Cardiac fibroblast (primary cell): ENCODE measurements at regions not wholly inside any gene's neighbourhood (a gene's known extent, or its start where the extent isn't known, plus 50 kb on each side); places are given as distances from the start of the nearest gene placed in this dataset.

Source experiments
- DNase-seq, 2 donors: peaks; one replicate each; pipeline versions ENCODE4 v3.0.0 to v3.0.0-alpha.2; 2010; ENCODE audit warnings: low read depth in 2 of 2
- H3K4me3 ChIP-seq, 2 donors: replicated peaks in 1 of 2; 1 replicate in 1 of 2; 2 replicates in 1 of 2; pipeline ENCODE4 v1.5.1; 2011; ENCODE audit warnings: low read depth in 2 of 2, low read length in 2 of 2, mild to moderate bottlenecking in 2 of 2, moderate library complexity in 1 of 2
- CTCF ChIP-seq: IDR thresholded peaks from one replicate; pipeline ENCODE4 v1.5.1; 2011; ENCODE audit warnings: low read depth, mild to moderate bottlenecking, low read length, inconsistent platforms

- no peak for DNase-seq
Observed at GRCh38 chr3:115420086-115420485, 203.2 kb upstream of the GAP43 start.

GRCh38 chr3:115423170-115423569 lies 200.1 kb upstream of the GAP43 start:
- no peak overlapping the region for H3K4me3 ChIP-seq
- no peak for TF ChIP-seq CTCF
- peak in 1 of 2 donors; percentile 16 for DNase-seq

More at GRCh38 chr3:115420086-115420485, 203.2 kb upstream of the GAP43 start:
- H3K4me3 ChIP-seq = no peak overlapping the region
- TF ChIP-seq CTCF = no peak

GRCh38 chr3:115428841-115429240 lies 194.5 kb upstream of the GAP43 start:
- no peak overlapping the region for H3K4me3 ChIP-seq
- peak; percentile 5 to 19 for DNase-seq
- TF ChIP-seq CTCF = no peak

- TF ChIP-seq CTCF = peak; percentile 58
- no peak overlapping the region for H3K4me3 ChIP-seq
- DNase-seq = peak; percentile 88 to 97
Observed at GRCh38 chr3:115436767-115437301, 186.5 kb upstream of the GAP43 start.

- TF ChIP-seq CTCF = no peak
- H3K4me3 ChIP-seq = no peak overlapping the region
- DNase-seq = no peak
Observed at GRCh38 chr3:115438799-115439198, 184.5 kb upstream of the GAP43 start.

- DNase-seq = no peak
- H3K4me3 ChIP-seq = no peak overlapping the region
- TF ChIP-seq CTCF = no peak
Observed at GRCh38 chr3:115445559-115445958, 177.8 kb upstream of the GAP43 start.

- TF ChIP-seq CTCF = no peak
- peak; percentile 9 to 34 for DNase-seq
- no peak overlapping the region for H3K4me3 ChIP-seq
Observed at GRCh38 chr3:115448851-115449250, 174.5 kb upstream of the GAP43 start.
